ENCODE measurements at regions not wholly inside any gene's neighbourhood (a gene's known extent, or its start where the extent isn't known, plus 50 kb on each side); places are given as distances from the start of the nearest gene placed in this dataset.
A peak's percentile ranks its signal among the peaks of the same experiment; 100 is the strongest.

DNA sequence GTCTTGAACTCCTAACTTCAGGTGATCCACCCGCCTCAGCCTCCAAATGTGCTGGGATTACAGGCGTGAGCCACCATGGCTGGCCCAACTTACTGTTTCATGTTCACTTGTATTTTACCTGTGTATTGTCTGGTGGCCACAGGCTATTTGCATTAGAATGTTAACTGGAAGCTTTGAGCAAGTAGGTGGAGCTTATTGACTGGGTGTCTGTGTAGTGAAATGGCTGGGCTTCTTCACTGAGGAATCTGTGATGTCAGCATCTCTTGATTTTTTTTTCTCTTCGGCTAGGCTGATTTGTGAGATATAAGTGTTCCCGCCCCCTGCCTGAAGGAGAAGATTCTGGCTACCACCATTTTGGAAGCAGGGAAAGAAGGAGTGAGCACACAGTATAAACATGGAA lies 237.8 kb upstream of the PEX5L start:
- H3K27ac ChIP-seq (ENCODE audit: insufficient read depth, low read length), result no peak overlapping the region
- H3K9ac ChIP-seq (ENCODE audit: insufficient read depth, low read length), result no peak overlapping the region
- H3K79me2 ChIP-seq (ENCODE audit: control insufficient read depth, insufficient read depth, low read length), result no peaks in the 10 kb centered on the region
- H2AFZ ChIP-seq (ENCODE audit: low read length), result no peak overlapping the region
- no peaks in the 10 kb centered on the region for H4K20me1 ChIP-seq (ENCODE audit: control insufficient read depth, extremely low read depth, insufficient read depth, low read length)
- no peak overlapping the region for H3K4me3 ChIP-seq (replicated peaks in 1 of 4; ENCODE audit: control extremely low read depth in 1 of 4, insufficient read depth in 1 of 4, low read depth in 3 of 4, low read length in 4 of 4)
- no peak for TF ChIP-seq EZH2 (IDR thresholded peaks at IDR 0.05; ENCODE audit: low read length, missing control alignments)
- TF ChIP-seq, protein P1, sequence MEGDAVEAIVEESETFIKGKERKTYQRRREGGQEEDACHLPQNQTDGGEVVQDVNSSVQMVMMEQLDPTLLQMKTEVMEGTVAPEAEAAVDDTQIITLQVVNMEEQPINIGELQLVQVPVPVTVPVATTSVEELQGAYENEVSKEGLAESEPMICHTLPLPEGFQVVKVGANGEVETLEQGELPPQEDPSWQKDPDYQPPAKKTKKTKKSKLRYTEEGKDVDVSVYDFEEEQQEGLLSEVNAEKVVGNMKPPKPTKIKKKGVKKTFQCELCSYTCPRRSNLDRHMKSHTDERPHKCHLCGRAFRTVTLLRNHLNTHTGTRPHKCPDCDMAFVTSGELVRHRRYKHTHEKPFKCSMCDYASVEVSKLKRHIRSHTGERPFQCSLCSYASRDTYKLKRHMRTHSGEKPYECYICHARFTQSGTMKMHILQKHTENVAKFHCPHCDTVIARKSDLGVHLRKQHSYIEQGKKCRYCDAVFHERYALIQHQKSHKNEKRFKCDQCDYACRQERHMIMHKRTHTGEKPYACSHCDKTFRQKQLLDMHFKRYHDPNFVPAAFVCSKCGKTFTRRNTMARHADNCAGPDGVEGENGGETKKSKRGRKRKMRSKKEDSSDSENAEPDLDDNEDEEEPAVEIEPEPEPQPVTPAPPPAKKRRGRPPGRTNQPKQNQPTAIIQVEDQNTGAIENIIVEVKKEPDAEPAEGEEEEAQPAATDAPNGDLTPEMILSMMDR (conservative IDR thresholded peaks at IDR 0.05 in 1 of 2, IDR thresholded peaks at IDR 0.05 in 1 of 2; ENCODE audit: low read depth in 1 of 2, low read length in 2 of 2), result no peak
- no peak for DNase-seq (ENCODE audit: low read depth in 2 of 2)
- H3K36me3 ChIP-seq (ENCODE audit: control insufficient read depth, insufficient read depth, low read length), result no peaks in the 10 kb centered on the region
- H3K4me2 ChIP-seq (ENCODE audit: extremely low read depth, insufficient read depth, low read length), result no peak overlapping the region
- no peaks in the 10 kb centered on the region for H3K9me3 ChIP-seq (ENCODE audit: control insufficient read depth, insufficient read depth, low read depth, low read length)
- no peaks in the 10 kb centered on the region for H3K4me1 ChIP-seq (ENCODE audit: control insufficient read depth, extremely low read depth, insufficient read depth, low read length)
- H3K27me3 ChIP-seq (ENCODE audit: control insufficient read depth, insufficient read depth, low read length), result no peaks in the 10 kb centered on the region

DNA sequence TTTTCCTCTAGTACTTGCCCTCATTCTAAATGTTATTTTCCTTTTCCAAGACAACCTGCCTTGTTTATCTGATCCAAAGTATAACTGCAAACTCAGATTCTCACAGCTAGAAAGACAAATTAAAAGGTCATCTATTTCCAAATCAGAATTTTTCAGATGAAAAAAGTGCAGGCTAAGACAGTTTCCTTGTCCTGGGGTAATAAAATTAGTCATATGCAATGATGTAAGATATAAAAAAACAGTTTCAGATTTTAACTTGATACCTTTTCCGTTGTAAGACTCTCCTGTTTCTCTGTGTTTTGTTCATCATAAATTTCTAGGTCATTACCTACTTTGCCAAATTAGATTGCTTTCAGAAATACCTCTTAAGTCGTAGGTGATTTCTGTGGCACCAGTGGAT lies 238.4 kb upstream of the PEX5L start:
- Histone ChIP-seq H3K4me3 (replicated peaks in 1 of 4; ENCODE audit: control extremely low read depth in 1 of 4, insufficient read depth in 1 of 4, low read depth in 3 of 4, low read length in 4 of 4) (no peak overlapping the region), H3K9ac (ENCODE audit: insufficient read depth, low read length) (no peak overlapping the region)
- TF ChIP-seq EZH2 (IDR thresholded peaks at IDR 0.05; ENCODE audit: low read length, missing control alignments), result no peak
- TF ChIP-seq, protein P1 (conservative IDR thresholded peaks at IDR 0.05 in 1 of 2, IDR thresholded peaks at IDR 0.05 in 1 of 2; ENCODE audit: low read depth in 1 of 2, low read length in 2 of 2), result no peak

DNA sequence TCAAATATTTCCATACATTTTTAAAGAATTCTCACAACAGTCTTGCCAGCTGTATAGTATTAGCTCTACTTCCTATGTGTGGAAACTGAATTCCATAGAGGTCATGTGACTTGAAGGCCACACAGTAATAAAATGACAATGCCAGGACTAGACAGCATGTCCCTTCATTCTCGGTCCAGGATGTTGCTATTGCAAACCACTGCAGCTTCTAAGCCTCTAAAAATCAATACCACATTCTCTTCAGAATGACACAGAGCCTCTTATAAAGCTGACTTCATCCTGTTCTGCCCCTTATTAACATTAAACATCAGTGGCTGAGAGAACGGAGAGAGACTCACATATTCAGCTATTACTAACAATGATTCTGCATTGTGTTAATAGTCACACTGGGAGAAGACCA lies 240.3 kb upstream of the PEX5L start:
- Histone ChIP-seq H3K4me1 (ENCODE audit: control insufficient read depth, extremely low read depth, insufficient read depth, low read length) (no peaks in the 10 kb centered on the region), H3K36me3 (ENCODE audit: control insufficient read depth, insufficient read depth, low read length) (no peaks in the 10 kb centered on the region), H4K20me1 (ENCODE audit: control insufficient read depth, extremely low read depth, insufficient read depth, low read length) (no peaks in the 10 kb centered on the region), H3K4me3 (replicated peaks in 1 of 4; ENCODE audit: control extremely low read depth in 1 of 4, insufficient read depth in 1 of 4, low read depth in 3 of 4, low read length in 4 of 4) (no peak overlapping the region), H3K79me2 (ENCODE audit: control insufficient read depth, insufficient read depth, low read length) (no peaks in the 10 kb centered on the region), H3K9ac (ENCODE audit: insufficient read depth, low read length) (no peak overlapping the region), H2AFZ (ENCODE audit: low read length) (no peak overlapping the region), H3K27me3 (ENCODE audit: control insufficient read depth, insufficient read depth, low read length) (no peaks in the 10 kb centered on the region), H3K9me3 (ENCODE audit: control insufficient read depth, insufficient read depth, low read depth, low read length) (no peaks in the 10 kb centered on the region), H3K27ac (ENCODE audit: insufficient read depth, low read length) (no peak overlapping the region), H3K4me2 (ENCODE audit: extremely low read depth, insufficient read depth, low read length) (no peak overlapping the region)
- peak in 1 of 2 donors; percentile 46 for DNase-seq (ENCODE audit: low read depth in 2 of 2)
- TF ChIP-seq, protein P1 (conservative IDR thresholded peaks at IDR 0.05 in 1 of 2, IDR thresholded peaks at IDR 0.05 in 1 of 2; ENCODE audit: low read depth in 1 of 2, low read length in 2 of 2), result no peak
- no peak for TF ChIP-seq EZH2 (IDR thresholded peaks at IDR 0.05; ENCODE audit: low read length, missing control alignments)

More for the DNA sequence above, 238.4 kb upstream of the PEX5L start:
- Histone ChIP-seq H3K4me1 (ENCODE audit: control insufficient read depth, extremely low read depth, insufficient read depth, low read length) (no peaks in the 10 kb centered on the region), H3K9me3 (ENCODE audit: control insufficient read depth, insufficient read depth, low read depth, low read length) (no peaks in the 10 kb centered on the region), H3K27me3 (ENCODE audit: control insufficient read depth, insufficient read depth, low read length) (no peaks in the 10 kb centered on the region), H3K27ac (ENCODE audit: insufficient read depth, low read length) (no peak overlapping the region), H3K4me2 (ENCODE audit: extremely low read depth, insufficient read depth, low read length) (no peak overlapping the region), H2AFZ (ENCODE audit: low read length) (no peak overlapping the region), H3K79me2 (ENCODE audit: control insufficient read depth, insufficient read depth, low read length) (no peaks in the 10 kb centered on the region), H4K20me1 (ENCODE audit: control insufficient read depth, extremely low read depth, insufficient read depth, low read length) (no peaks in the 10 kb centered on the region), H3K36me3 (ENCODE audit: control insufficient read depth, insufficient read depth, low read length) (no peaks in the 10 kb centered on the region)
- DNase-seq (ENCODE audit: low read depth in 2 of 2), result no peak

Data from fibroblast of lung (primary cell).